Neural progenitor cell (in vitro differentiated cells): ENCODE measurements at regions not wholly inside any gene's neighbourhood (a gene's known extent, or its start where the extent isn't known, plus 50 kb on each side); places are given as distances from the start of the nearest gene placed in this dataset.

Experiments
- DNase-seq: peaks from one replicate; pipeline ENCODE4 v3.0.0-alpha.2; 2016; ENCODE audit warnings: low spot score
- H2AFZ ChIP-seq: fragments of 200-600 bp; sonication (generic); replicated peaks from 2 replicates; pipeline ENCODE4 v1.6.1; 2016; ENCODE audit warnings: antibody characterized with exemption
- H3F3A ChIP-seq: fragments of 200-600 bp; sonication (generic); 2 replicates; pipeline ENCODE4 v1.6.1; 2016; ENCODE audit warnings: antibody characterized with exemption, low read depth
- H3K27ac ChIP-seq: fragments of 200-600 bp; sonication (generic); 2 replicates; pipeline ENCODE4 v1.5.1; 2016; ENCODE audit warnings: mild to moderate bottlenecking
- H3K27me3 ChIP-seq: fragments of 200-600 bp; sonication (generic); 2 replicates; pipeline ENCODE4 v1.6.1; 2016; ENCODE audit warnings: mild to moderate bottlenecking, moderate library complexity
- H3K36me3 ChIP-seq: fragments of 200-600 bp; sonication (generic); 2 replicates; pipeline ENCODE4 v1.5.1; 2016
- H3K4me1 ChIP-seq: fragments of 200-600 bp; sonication (generic); 2 replicates; pipeline ENCODE4 v1.6.1; 2016; ENCODE audit warnings: mixed run types
- H3K4me2 ChIP-seq: fragments of 200-600 bp; sonication (generic); 2 replicates; pipeline ENCODE4 v1.6.1; 2016
- H3K4me3 ChIP-seq: fragments of 200-600 bp; sonication (generic); 2 replicates; pipeline ENCODE4 v1.5.1; 2016
- H3K79me2 ChIP-seq: fragments of 200-600 bp; sonication (generic); 2 replicates; pipeline ENCODE4 v1.6.1; 2016; ENCODE audit warnings: low read depth
- H3K9ac ChIP-seq: fragments of 200-600 bp; sonication (generic); 2 replicates; pipeline ENCODE4 v1.6.1; 2016
- H3K9me3 ChIP-seq: fragments of 200-600 bp; sonication (generic); 2 replicates; pipeline ENCODE4 v1.5.1; 2016; ENCODE audit warnings: low read depth
- H4K20me1 ChIP-seq: fragments of 200-600 bp; sonication (generic); 2 replicates; pipeline ENCODE4 v1.6.1; 2016; ENCODE audit warnings: low read depth
- H3K27ac Mint-ChIP-seq: 3 replicates; pipeline ENCODE4 v1.8.0; 2021; ENCODE audit warnings: mixed read lengths
- H3K27me3 Mint-ChIP-seq: 2 replicates; pipeline ENCODE4 v1.8.0; 2022; ENCODE audit warnings: low read depth, mild to moderate bottlenecking, inconsistent platforms, moderate library complexity, mixed read lengths; ENCODE audit not compliant: insufficient read depth
- H3K36me3 Mint-ChIP-seq: 3 replicates; pipeline ENCODE4 v1.8.0; 2021; ENCODE audit warnings: mixed read lengths
- H3K4me1 Mint-ChIP-seq: 3 replicates; pipeline ENCODE4 v1.8.0; 2021; ENCODE audit warnings: mixed read lengths
- H3K4me3 Mint-ChIP-seq: 3 replicates; pipeline ENCODE4 v1.8.0; 2021; ENCODE audit warnings: mild to moderate bottlenecking, moderate library complexity, mixed read lengths
- H3K9me3 Mint-ChIP-seq: 3 replicates; pipeline ENCODE4 v1.8.0; 2020; ENCODE audit warnings: mixed read lengths
- EZH2 ChIP-seq: fragments of 200-600 bp; sonication (generic); IDR thresholded peaks from 2 replicates; pipeline ENCODE4 v1.6.1; 2017; ENCODE audit warnings: antibody characterized with exemption, mild to moderate bottlenecking, moderate library complexity
- EZH2phosphoT487 ChIP-seq: fragments of 200-600 bp; sonication (generic); IDR thresholded peaks from 2 replicates; pipeline ENCODE4 v1.6.1; 2017; ENCODE audit warnings: antibody characterized with exemption
- TF ChIP-seq, protein P1 (sequence below): fragments of 200-600 bp; sonication (generic); IDR thresholded peaks from 2 replicates; pipeline ENCODE4 v1.5.1; 2017; ENCODE audit warnings: antibody characterized with exemption, mild to moderate bottlenecking

DNA sequence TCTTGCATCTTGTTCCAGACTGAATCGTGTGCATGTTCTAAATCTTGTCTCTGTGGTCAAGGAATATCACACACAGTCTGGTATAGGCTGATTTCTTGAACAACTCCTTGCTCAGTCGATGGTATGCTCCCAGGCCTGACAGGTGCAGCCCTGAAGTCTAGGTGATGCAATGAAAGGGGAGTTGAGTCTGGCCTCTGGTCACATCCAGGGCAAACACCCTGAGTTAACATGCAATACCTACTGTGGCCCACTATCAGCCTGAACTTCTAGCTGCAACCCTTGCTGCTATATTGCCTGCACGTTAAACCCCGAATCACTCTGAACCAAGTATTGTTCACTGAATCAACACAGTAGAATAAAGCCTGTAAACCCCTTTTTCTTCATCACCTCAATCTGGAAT is 303.4 kb downstream of the USP25 start:
- DNase-seq, result no peak
- Histone ChIP-seq H3K9ac (no peak overlapping the region), H3K4me2 (no peak overlapping the region), H3K27me3 (no peaks in the 10 kb centered on the region), H3F3A (no peaks in the 10 kb centered on the region), H3K79me2 (no peaks in the 10 kb centered on the region), H3K4me1 (peaks cover 16% of the 10 kb centered on the region), H2AFZ (peak overlapping the region; percentile 46), H3K36me3 (no peaks in the 10 kb centered on the region), H3K27ac (no peak overlapping the region), H4K20me1 (no peaks in the 10 kb centered on the region), H3K4me3 (no peak overlapping the region), H3K9me3 (no peaks in the 10 kb centered on the region)
- H3K4me3 Mint-ChIP-seq, result no peak overlapping the region
- H3K4me1 Mint-ChIP-seq, result peaks cover 8% of the 10 kb centered on the region
- no peaks in the 10 kb centered on the region for H3K36me3 Mint-ChIP-seq
- H3K27ac Mint-ChIP-seq, result no peak overlapping the region
- no peak for TF ChIP-seq EZH2phosphoT487
- TF ChIP-seq, protein P1, sequence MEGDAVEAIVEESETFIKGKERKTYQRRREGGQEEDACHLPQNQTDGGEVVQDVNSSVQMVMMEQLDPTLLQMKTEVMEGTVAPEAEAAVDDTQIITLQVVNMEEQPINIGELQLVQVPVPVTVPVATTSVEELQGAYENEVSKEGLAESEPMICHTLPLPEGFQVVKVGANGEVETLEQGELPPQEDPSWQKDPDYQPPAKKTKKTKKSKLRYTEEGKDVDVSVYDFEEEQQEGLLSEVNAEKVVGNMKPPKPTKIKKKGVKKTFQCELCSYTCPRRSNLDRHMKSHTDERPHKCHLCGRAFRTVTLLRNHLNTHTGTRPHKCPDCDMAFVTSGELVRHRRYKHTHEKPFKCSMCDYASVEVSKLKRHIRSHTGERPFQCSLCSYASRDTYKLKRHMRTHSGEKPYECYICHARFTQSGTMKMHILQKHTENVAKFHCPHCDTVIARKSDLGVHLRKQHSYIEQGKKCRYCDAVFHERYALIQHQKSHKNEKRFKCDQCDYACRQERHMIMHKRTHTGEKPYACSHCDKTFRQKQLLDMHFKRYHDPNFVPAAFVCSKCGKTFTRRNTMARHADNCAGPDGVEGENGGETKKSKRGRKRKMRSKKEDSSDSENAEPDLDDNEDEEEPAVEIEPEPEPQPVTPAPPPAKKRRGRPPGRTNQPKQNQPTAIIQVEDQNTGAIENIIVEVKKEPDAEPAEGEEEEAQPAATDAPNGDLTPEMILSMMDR, result no peak
- no peak for TF ChIP-seq EZH2
- no peaks in the 10 kb centered on the region for H3K27me3 Mint-ChIP-seq
- no peaks in the 10 kb centered on the region for H3K9me3 Mint-ChIP-seq

DNA sequence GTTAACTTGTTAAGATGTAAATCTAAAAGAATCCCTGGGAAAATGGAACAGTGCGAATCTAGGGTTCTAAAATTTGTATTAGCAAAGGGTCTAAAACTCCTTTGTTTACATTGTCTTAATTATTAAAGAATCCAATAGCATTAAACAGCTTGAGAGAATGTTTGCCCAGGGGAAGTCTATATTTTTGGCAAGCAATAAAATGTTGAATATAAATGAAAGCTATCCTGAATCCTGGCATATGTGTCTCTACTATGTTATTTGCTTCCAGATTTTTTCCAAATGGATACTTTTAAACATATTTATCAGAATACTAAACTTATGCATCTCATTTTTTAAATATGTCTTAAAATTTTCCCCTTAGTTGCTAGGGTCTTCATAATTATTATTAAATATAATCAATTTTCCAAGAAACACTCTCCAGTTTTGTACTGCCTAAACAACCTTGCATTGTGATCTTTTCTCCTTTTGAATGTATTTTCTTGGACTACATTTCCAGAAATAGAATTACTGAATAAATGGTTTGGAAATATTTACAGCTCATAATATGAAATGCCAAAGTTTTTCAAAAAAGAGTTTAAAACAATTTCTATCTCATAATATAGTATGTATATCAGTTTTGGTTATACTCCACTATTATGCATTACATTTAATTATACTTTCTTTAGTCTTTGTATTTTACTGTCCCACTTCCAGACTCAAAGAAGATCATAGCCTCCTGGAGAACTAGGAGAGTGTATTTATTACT is 304.8 kb downstream of the USP25 start:
- Histone ChIP-seq H3K27me3 (no peaks in the 10 kb centered on the region), H3K4me3 (no peak overlapping the region), H3K79me2 (no peaks in the 10 kb centered on the region), H3K9ac (no peak overlapping the region), H3K27ac (no peak overlapping the region), H3F3A (no peaks in the 10 kb centered on the region), H3K4me2 (peak overlapping the region; percentile 11), H3K36me3 (no peaks in the 10 kb centered on the region), H3K4me1 (peaks cover 16% of the 10 kb centered on the region), H4K20me1 (no peaks in the 10 kb centered on the region), H3K9me3 (no peaks in the 10 kb centered on the region), H2AFZ (peak overlapping the region; percentile 39)
- no peaks in the 10 kb centered on the region for H3K9me3 Mint-ChIP-seq
- H3K4me1 Mint-ChIP-seq, result peaks cover 8% of the 10 kb centered on the region
- no peak overlapping the region for H3K27ac Mint-ChIP-seq
- H3K36me3 Mint-ChIP-seq, result no peaks in the 10 kb centered on the region
- no peak for DNase-seq
- TF ChIP-seq EZH2 (no peak), EZH2phosphoT487 (no peak)
- TF ChIP-seq, protein P1, result no peak
- H3K27me3 Mint-ChIP-seq, result no peaks in the 10 kb centered on the region
- H3K4me3 Mint-ChIP-seq, result no peak overlapping the region

DNA sequence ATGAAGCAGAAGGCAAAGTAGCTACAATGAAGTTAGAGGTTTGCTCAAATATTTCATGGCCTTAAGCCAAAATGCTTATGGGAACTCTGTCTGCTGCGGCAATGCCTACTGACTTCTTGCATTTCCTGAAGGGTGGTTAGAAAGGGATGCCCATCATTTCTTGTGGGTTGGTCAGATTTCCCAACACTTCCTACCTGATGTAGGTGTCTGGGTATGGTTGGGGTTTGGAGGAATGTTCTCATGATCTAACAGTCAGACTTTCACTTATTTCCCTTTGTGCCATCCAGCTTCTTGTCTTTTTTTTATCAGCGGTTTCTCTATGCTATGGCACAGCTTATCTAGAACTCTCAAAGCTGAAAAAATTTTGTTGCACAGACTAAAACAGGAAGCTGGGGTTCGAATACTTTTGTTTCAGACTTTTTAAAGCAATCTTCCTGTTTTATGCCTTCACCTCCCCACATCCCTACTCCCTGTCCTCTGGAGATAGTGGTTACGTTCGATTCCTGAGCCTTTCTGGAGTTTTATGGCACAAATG is 307.7 kb downstream of the USP25 start:
- no peak for DNase-seq
- H3K4me1 Mint-ChIP-seq, result peaks cover 8% of the 10 kb centered on the region
- Histone ChIP-seq H3K27me3 (no peaks in the 10 kb centered on the region), H3K9me3 (no peaks in the 10 kb centered on the region), H3K4me3 (no peak overlapping the region), H3K79me2 (no peaks in the 10 kb centered on the region), H2AFZ (no peak overlapping the region), H3K4me1 (peaks cover 16% of the 10 kb centered on the region), H4K20me1 (no peaks in the 10 kb centered on the region), H3F3A (no peaks in the 10 kb centered on the region), H3K36me3 (no peaks in the 10 kb centered on the region), H3K9ac (no peak overlapping the region), H3K4me2 (no peak overlapping the region), H3K27ac (no peak overlapping the region)
- TF ChIP-seq EZH2 (no peak), EZH2phosphoT487 (no peak)
- TF ChIP-seq, protein P1, result no peak
- H3K4me3 Mint-ChIP-seq, result no peak overlapping the region
- peaks cover 2% of the 10 kb centered on the region for H3K9me3 Mint-ChIP-seq
- no peaks in the 10 kb centered on the region for H3K36me3 Mint-ChIP-seq
- H3K27ac Mint-ChIP-seq, result no peak overlapping the region
- no peaks in the 10 kb centered on the region for H3K27me3 Mint-ChIP-seq
